Astrocyte (in vitro differentiated cells and primary cell): ENCODE measurements at regions not wholly inside any gene's neighbourhood (a gene's known extent, or its start where the extent isn't known, plus 50 kb on each side); places are given as distances from the start of the nearest gene placed in this dataset.

Source experiments
- DNase-seq: peaks from one replicate; pipeline ENCODE4 v3.0.0-alpha.2; 2010; ENCODE audit warnings: low read depth
- FAIRE-seq: peaks from 2 replicates; lab custom pipeline; 2011; peaks lifted over from hg19 to GRCh38; lab: Jason Lieb, UNC
- H2AFZ ChIP-seq: 2 replicates; pipeline ENCODE4 v1.6.0; 2012; ENCODE audit warnings: low read depth, low read length, inconsistent platforms
- H3K27ac ChIP-seq: 2 replicates; pipeline ENCODE4 v1.5.1; 2011; ENCODE audit warnings: low read depth, low read length, inconsistent platforms
- H3K27me3 ChIP-seq: 2 replicates; pipeline ENCODE4 v1.6.0; 2011; ENCODE audit warnings: low read length, inconsistent platforms; ENCODE audit not compliant: insufficient read depth
- H3K36me3 ChIP-seq: 2 replicates; pipeline ENCODE4 v1.5.1; 2011; ENCODE audit warnings: low read length, inconsistent platforms; ENCODE audit not compliant: insufficient read depth
- H3K4me1 ChIP-seq: 2 replicates; pipeline ENCODE4 v1.5.1; 2011; ENCODE audit warnings: low read length, inconsistent platforms; ENCODE audit not compliant: insufficient read depth
- H3K4me2 ChIP-seq: 2 replicates; pipeline ENCODE4 v1.6.0; 2012; ENCODE audit warnings: low read length, inconsistent platforms
- H3K4me3 ChIP-seq: 2 replicates; pipeline ENCODE4 v1.5.1; 2011; ENCODE audit warnings: low read depth, mild to moderate bottlenecking, low read length, inconsistent platforms; ENCODE audit not compliant: insufficient read depth
- H3K79me2 ChIP-seq: 2 replicates; pipeline ENCODE4 v1.6.0; 2012; ENCODE audit warnings: mild to moderate bottlenecking, low read length, inconsistent platforms; ENCODE audit not compliant: insufficient read depth
- H3K9ac ChIP-seq: 2 replicates; pipeline ENCODE4 v1.6.0; 2012; ENCODE audit warnings: mild to moderate bottlenecking, low read length, inconsistent platforms
- H3K9me3 ChIP-seq: 2 replicates; pipeline ENCODE4 v1.5.1; 2012; ENCODE audit warnings: low read depth, mild to moderate bottlenecking, low read length, inconsistent platforms; ENCODE audit not compliant: insufficient read depth
- H4K20me1 ChIP-seq: 2 replicates; pipeline ENCODE4 v1.6.0; 2012; ENCODE audit warnings: low read length, inconsistent platforms; ENCODE audit not compliant: insufficient read depth
- H3K27ac Mint-ChIP-seq: one replicate; pipeline ENCODE4 v1.8.0; 2021; ENCODE audit warnings: mild to moderate bottlenecking, mixed read lengths; ENCODE audit not compliant: unreplicated experiment
- H3K27me3 Mint-ChIP-seq: one replicate; pipeline ENCODE4 v1.8.0; 2021; ENCODE audit warnings: low read depth, mixed read lengths; ENCODE audit not compliant: unreplicated experiment
- H3K36me3 Mint-ChIP-seq: one replicate; pipeline ENCODE4 v1.8.0; 2021; ENCODE audit warnings: low read depth, mixed read lengths; ENCODE audit not compliant: unreplicated experiment
- H3K4me1 Mint-ChIP-seq: one replicate; pipeline ENCODE4 v1.8.0; 2021; ENCODE audit warnings: low read depth, mixed read lengths; ENCODE audit not compliant: unreplicated experiment
- H3K4me3 Mint-ChIP-seq: one replicate; pipeline ENCODE4 v1.8.0; 2021; ENCODE audit warnings: mild to moderate bottlenecking, moderate library complexity, mixed read lengths; ENCODE audit not compliant: unreplicated experiment
- H3K9me3 Mint-ChIP-seq: one replicate; pipeline ENCODE4 v1.8.0; 2021; ENCODE audit warnings: mild to moderate bottlenecking, mixed read lengths; ENCODE audit not compliant: unreplicated experiment
- EZH2 ChIP-seq: IDR thresholded peaks from 2 replicates; pipeline ENCODE4 v1.6.1; 2012; ENCODE audit warnings: mild to moderate bottlenecking, low read length, inconsistent platforms; ENCODE audit not compliant: insufficient read depth
- TF ChIP-seq, protein P1 (sequence below): IDR thresholded peaks from 2 replicates; pipeline ENCODE4 v1.5.1; 2011; ENCODE audit warnings: low read depth, mild to moderate bottlenecking, inconsistent platforms, low read length, moderate library complexity; ENCODE audit not compliant: insufficient read depth

DNA sequence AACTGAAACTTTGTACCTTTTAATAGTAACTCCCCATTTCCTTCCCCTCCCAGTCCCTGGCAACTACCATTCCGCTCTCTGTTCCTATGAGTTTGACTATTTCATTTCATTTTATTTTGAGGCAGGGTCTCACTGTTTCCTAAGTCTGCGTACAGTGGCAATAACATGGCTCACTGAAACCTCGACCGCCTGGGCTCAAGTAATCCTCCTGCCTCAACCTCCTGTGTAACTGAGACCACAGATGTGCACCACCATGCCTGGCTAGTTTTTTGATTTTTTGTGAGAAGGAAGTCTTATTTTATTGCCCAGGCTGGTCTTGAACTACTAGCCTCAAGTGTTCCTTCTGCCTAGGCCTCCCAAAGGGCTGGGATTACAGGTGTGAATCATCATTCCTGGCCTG lies 808.1 kb downstream of the CDH11 start:
- H3K4me3 ChIP-seq, result no peak overlapping the region
- TF ChIP-seq, protein P1, sequence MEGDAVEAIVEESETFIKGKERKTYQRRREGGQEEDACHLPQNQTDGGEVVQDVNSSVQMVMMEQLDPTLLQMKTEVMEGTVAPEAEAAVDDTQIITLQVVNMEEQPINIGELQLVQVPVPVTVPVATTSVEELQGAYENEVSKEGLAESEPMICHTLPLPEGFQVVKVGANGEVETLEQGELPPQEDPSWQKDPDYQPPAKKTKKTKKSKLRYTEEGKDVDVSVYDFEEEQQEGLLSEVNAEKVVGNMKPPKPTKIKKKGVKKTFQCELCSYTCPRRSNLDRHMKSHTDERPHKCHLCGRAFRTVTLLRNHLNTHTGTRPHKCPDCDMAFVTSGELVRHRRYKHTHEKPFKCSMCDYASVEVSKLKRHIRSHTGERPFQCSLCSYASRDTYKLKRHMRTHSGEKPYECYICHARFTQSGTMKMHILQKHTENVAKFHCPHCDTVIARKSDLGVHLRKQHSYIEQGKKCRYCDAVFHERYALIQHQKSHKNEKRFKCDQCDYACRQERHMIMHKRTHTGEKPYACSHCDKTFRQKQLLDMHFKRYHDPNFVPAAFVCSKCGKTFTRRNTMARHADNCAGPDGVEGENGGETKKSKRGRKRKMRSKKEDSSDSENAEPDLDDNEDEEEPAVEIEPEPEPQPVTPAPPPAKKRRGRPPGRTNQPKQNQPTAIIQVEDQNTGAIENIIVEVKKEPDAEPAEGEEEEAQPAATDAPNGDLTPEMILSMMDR, result no peak
- TF ChIP-seq EZH2, result no peak
- H3K9ac ChIP-seq, result no peak overlapping the region
- H3K79me2 ChIP-seq, result no peaks in the 10 kb centered on the region
- FAIRE-seq, result no peak
- Mint-ChIP-seq H3K27ac (no peak overlapping the region), H3K4me1 (peaks cover 1% of the 10 kb centered on the region), H3K4me3 (no peak overlapping the region), H3K27me3 (no peaks in the 10 kb centered on the region), H3K9me3 (peaks cover 5% of the 10 kb centered on the region), H3K36me3 (no peaks in the 10 kb centered on the region)
- H3K36me3 ChIP-seq, result no peaks in the 10 kb centered on the region
- no peak for DNase-seq
- H3K27me3 ChIP-seq, result no peaks in the 10 kb centered on the region
- no peaks in the 10 kb centered on the region for H4K20me1 ChIP-seq
- peaks cover 4% of the 10 kb centered on the region for H3K9me3 ChIP-seq
- no peak overlapping the region for H3K4me2 ChIP-seq
- no peak overlapping the region for H2AFZ ChIP-seq
- no peak overlapping the region for H3K27ac ChIP-seq
- H3K4me1 ChIP-seq, result no peaks in the 10 kb centered on the region

DNA sequence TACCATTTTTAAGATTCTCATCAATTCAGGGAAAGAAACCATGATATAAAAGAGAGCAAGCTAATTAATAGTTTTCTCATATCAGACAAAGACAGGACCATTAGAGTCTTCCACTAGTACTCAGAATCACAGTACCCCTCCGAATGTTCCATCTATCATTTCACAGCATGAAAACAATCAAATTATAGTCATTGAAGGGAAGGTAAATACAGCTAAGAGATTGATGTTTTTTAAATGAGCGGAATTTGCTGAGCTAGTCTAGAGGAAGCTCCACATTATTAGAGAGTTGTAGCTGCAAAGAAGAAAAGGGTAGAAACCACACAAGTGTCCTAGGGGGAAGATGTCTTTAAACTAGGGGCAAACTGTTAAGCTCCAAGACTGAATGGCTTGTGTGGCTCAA lies 808.9 kb downstream of the CDH11 start:
- Histone ChIP-seq H2AFZ (no peak overlapping the region), H3K27me3 (no peaks in the 10 kb centered on the region), H3K4me2 (no peak overlapping the region), H3K79me2 (no peaks in the 10 kb centered on the region), H4K20me1 (no peaks in the 10 kb centered on the region), H3K9me3 (peaks cover 4% of the 10 kb centered on the region), H3K4me3 (no peak overlapping the region), H3K36me3 (no peaks in the 10 kb centered on the region), H3K9ac (no peak overlapping the region), H3K27ac (no peak overlapping the region), H3K4me1 (no peaks in the 10 kb centered on the region)
- DNase-seq (no peak), FAIRE-seq (no peak)
- Mint-ChIP-seq H3K27ac (no peak overlapping the region), H3K27me3 (no peaks in the 10 kb centered on the region), H3K4me3 (no peak overlapping the region), H3K36me3 (no peaks in the 10 kb centered on the region), H3K9me3 (peaks cover 7% of the 10 kb centered on the region), H3K4me1 (peaks cover 1% of the 10 kb centered on the region)
- no peak for TF ChIP-seq EZH2
- TF ChIP-seq, protein P1, result no peak

DNA sequence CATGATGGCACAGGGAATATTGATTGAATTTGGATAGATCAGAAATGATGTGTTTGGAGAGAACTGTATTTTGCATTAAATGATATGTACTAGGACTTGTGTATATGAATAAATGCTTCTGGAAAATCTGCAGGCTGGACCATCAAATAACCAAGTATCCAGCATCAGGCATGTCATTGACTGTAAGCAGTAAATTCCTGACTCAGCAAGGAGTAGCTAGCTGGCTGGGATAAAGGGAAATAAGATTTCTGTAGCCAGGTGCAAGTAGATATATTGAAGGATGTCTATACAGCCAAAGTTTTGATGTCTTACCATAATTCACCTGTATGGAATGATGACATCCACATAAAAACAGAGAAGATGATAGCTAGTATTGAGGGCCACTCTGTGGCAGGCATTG lies 809.6 kb downstream of the CDH11 start:
- Mint-ChIP-seq H3K9me3 (peaks cover 7% of the 10 kb centered on the region), H3K4me1 (peaks cover 1% of the 10 kb centered on the region), H3K27me3 (no peaks in the 10 kb centered on the region), H3K4me3 (no peak overlapping the region), H3K27ac (no peak overlapping the region), H3K36me3 (no peaks in the 10 kb centered on the region)
- no peak overlapping the region for H3K27ac ChIP-seq
- TF ChIP-seq EZH2, result no peak
- TF ChIP-seq, protein P1, result no peak
- no peak overlapping the region for H3K9ac ChIP-seq
- no peaks in the 10 kb centered on the region for H3K36me3 ChIP-seq
- H2AFZ ChIP-seq, result no peak overlapping the region
- no peaks in the 10 kb centered on the region for H3K27me3 ChIP-seq
- no peak for FAIRE-seq
- no peaks in the 10 kb centered on the region for H3K79me2 ChIP-seq
- H3K4me2 ChIP-seq, result no peak overlapping the region
- no peak for DNase-seq
- no peaks in the 10 kb centered on the region for H3K4me1 ChIP-seq
- H3K9me3 ChIP-seq, result peaks cover 4% of the 10 kb centered on the region
- no peaks in the 10 kb centered on the region for H4K20me1 ChIP-seq
- no peak overlapping the region for H3K4me3 ChIP-seq
